ENCODE measurements at regions not wholly inside any gene's neighbourhood (a gene's known extent, or its start where the extent isn't known, plus 50 kb on each side); places are given as distances from the start of the nearest gene placed in this dataset.

- DNase-seq, result no peak
- Histone ChIP-seq H3K4me3 (no peak overlapping the region), H3K9me3 (no peaks in the 10 kb centered on the region), H3K27ac (no peak overlapping the region), H3K36me3 (ENCODE audit: insufficient read depth in 1 of 2, low read depth in 1 of 2) (no peaks in the 10 kb centered on the region), H3K4me1 (no peaks in the 10 kb centered on the region), H3K27me3 (ENCODE audit: insufficient read depth in 3 of 3, low read length in 2 of 3) (no peaks in the 10 kb centered on the region)
- WGBS, 3 donors, result 74 to 100% (median 100%) methylated on average over 2 of the region's 2 CpGs
- TF ChIP-seq, protein P1, sequence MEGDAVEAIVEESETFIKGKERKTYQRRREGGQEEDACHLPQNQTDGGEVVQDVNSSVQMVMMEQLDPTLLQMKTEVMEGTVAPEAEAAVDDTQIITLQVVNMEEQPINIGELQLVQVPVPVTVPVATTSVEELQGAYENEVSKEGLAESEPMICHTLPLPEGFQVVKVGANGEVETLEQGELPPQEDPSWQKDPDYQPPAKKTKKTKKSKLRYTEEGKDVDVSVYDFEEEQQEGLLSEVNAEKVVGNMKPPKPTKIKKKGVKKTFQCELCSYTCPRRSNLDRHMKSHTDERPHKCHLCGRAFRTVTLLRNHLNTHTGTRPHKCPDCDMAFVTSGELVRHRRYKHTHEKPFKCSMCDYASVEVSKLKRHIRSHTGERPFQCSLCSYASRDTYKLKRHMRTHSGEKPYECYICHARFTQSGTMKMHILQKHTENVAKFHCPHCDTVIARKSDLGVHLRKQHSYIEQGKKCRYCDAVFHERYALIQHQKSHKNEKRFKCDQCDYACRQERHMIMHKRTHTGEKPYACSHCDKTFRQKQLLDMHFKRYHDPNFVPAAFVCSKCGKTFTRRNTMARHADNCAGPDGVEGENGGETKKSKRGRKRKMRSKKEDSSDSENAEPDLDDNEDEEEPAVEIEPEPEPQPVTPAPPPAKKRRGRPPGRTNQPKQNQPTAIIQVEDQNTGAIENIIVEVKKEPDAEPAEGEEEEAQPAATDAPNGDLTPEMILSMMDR (IDR thresholded peaks at IDR 0.05), result no peak
- no peak for ATAC-seq
- intact Hi-C loops (cut with DNase I), result no loop called here
These were observed 310.2 kb upstream of the FIGN start for GRCh38 chr2:164046040-164046439.

DNA sequence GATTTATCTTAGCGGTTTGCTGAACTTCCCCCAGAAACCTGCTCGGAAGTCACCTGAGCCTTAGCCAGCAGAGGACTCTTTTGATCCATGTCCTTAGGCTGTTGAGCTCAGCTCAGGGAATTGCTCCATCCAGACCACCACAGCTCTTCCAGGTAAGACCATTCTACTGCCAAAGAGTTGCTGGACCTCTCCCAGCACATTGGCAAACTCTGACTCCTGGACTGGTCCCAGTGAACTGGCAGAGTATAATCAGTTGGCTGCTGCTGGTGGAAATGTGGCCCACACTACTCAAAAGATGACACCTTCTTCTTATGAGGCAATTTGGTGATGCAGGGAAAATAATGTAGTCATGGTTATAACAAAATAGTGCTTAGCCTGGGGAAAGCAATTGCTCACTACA lies 308.8 kb upstream of the FIGN start:
- DNase-seq, result no peak
- intact Hi-C loops (cut with DNase I), result no loop called here
- Histone ChIP-seq H3K9me3 (no peaks in the 10 kb centered on the region), H3K4me1 (no peaks in the 10 kb centered on the region), H3K36me3 (ENCODE audit: insufficient read depth in 1 of 2, low read depth in 1 of 2) (no peaks in the 10 kb centered on the region), H3K4me3 (no peak overlapping the region), H3K27ac (no peak overlapping the region), H3K27me3 (ENCODE audit: insufficient read depth in 3 of 3, low read length in 2 of 3) (no peaks in the 10 kb centered on the region)
- ATAC-seq, result peak in 1 of 4 donors; percentile 21
- 75 to 87% (median 79%) methylated on average over 2 of the region's 2 CpGs for WGBS, 3 donors
- TF ChIP-seq, protein P1 (IDR thresholded peaks at IDR 0.05), result no peak

DNA sequence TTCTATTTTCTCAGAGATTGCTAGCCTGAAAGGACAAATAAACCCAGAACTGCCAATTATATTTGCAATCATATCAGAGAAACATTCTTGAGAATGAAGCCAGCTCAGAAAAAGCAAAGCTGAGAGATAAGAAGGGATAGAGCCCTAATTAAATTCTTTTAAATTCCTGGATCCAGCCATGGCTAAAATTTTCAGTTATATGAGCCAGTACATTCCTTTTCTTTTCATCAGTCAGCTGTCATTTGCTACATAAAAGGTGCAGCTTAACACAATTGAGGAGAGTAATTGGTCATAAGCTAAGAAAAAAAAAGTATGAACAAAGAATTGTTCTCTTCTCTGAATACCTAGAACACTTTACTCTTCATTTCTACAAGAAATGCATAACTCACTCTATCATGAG lies 303.5 kb upstream of the FIGN start:
- Histone ChIP-seq H3K4me1 (no peaks in the 10 kb centered on the region), H3K9me3 (no peaks in the 10 kb centered on the region), H3K4me3 (no peak overlapping the region), H3K27ac (no peak overlapping the region), H3K36me3 (ENCODE audit: insufficient read depth in 1 of 2, low read depth in 1 of 2) (no peaks in the 10 kb centered on the region), H3K27me3 (ENCODE audit: insufficient read depth in 3 of 3, low read length in 2 of 3) (no peaks in the 10 kb centered on the region)
- ATAC-seq (no peak), DNase-seq (no peak)
- TF ChIP-seq, protein P1 (IDR thresholded peaks at IDR 0.05), result no peak
- intact Hi-C loops (cut with DNase I), result no loop called here

DNA sequence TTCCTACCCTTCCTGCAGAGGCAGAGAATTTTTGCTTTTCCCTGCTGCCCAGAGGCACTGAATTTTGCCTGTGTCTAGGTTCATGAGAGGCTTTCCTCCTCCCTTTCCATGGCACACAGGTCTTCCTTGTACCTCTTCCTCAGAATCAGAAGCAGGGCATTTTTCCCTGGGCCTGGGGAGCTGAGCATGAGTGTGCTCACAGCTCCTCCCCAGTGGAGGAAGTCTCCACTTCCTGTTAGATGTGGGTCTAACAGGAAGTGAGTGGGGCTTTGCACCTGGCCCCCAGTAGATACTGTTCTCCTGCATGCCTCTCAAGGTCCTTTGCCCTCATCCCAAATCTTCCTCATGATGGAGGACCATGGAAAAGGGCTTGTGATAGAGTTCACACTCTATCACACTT lies 297.2 kb upstream of the FIGN start:
- H3K4me1 ChIP-seq, result no peaks in the 10 kb centered on the region
- H3K27me3 ChIP-seq (ENCODE audit: insufficient read depth in 3 of 3, low read length in 2 of 3), result no peaks in the 10 kb centered on the region
- DNase-seq (no peak), ATAC-seq (no peak)
- H3K27ac ChIP-seq, result no peak overlapping the region
- H3K36me3 ChIP-seq (ENCODE audit: insufficient read depth in 1 of 2, low read depth in 1 of 2), result no peaks in the 10 kb centered on the region
- H3K9me3 ChIP-seq, result no peaks in the 10 kb centered on the region
- TF ChIP-seq, protein P1 (IDR thresholded peaks at IDR 0.05), result no peak
- H3K4me3 ChIP-seq, result no peak overlapping the region
- intact Hi-C loops (cut with DNase I), result no loop called here

DNA sequence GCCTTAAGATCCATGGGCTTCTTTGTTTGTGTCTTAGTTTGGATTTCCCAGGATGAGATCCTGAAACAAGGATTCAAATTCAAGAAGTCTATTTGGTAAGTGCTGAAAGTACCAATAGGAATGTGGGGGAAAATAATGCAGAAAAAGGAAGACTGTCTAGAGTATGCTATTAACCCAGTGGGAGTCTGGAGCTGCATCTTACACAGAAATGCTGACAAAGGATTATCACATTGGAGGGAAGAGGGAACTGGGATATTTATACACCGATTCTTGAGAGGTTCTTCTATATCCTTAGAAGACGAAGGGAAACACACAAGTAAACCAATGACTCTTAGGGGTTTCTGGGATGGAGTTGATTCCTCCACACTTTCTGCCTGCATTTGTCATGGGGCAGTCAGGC lies 294.8 kb upstream of the FIGN start:
- ATAC-seq, result no peak
- intact Hi-C loops (cut with DNase I), result no loop called here

More for the DNA sequence above, 294.8 kb upstream of the FIGN start:
- H3K36me3 ChIP-seq (ENCODE audit: insufficient read depth in 1 of 2, low read depth in 1 of 2), result no peaks in the 10 kb centered on the region
- no peaks in the 10 kb centered on the region for H3K4me1 ChIP-seq
- WGBS, 3 donors, result 92 to 96% (median 93%) methylated on average over 2 of the region's 2 CpGs
- no peaks in the 10 kb centered on the region for H3K27me3 ChIP-seq (ENCODE audit: insufficient read depth in 3 of 3, low read length in 2 of 3)
- TF ChIP-seq, protein P1 (IDR thresholded peaks at IDR 0.05), result no peak
- DNase-seq, result no peak
- no peak overlapping the region for H3K4me3 ChIP-seq
- no peak overlapping the region for H3K27ac ChIP-seq
- no peaks in the 10 kb centered on the region for H3K9me3 ChIP-seq

Measured in psoas muscle (tissue), 7 donors.